ENCODE measurements at regions not wholly inside any gene's neighbourhood (a gene's known extent, or its start where the extent isn't known, plus 50 kb on each side); places are given as distances from the start of the nearest gene placed in this dataset.

GRCh38 chr20:24837781-24838450 lies 111.2 kb upstream of the CST7 start:
- TF ChIP-seq ZFX (IDR thresholded peaks at IDR 0.05) (no peak), CTCF (conservative IDR thresholded peaks at IDR 0.05) (no peak)
- no peak overlapping the region for H3K27ac ChIP-seq

- H3K27ac ChIP-seq: no peak overlapping the region
- no peak for TF ChIP-seq ZFX (IDR thresholded peaks at IDR 0.05)
- no peak for TF ChIP-seq CTCF (conservative IDR thresholded peaks at IDR 0.05)
Observed at GRCh38 chr20:24838546-24839535, 110.2 kb upstream of the CST7 start.

- TF ChIP-seq ZFX (IDR thresholded peaks at IDR 0.05) (no peak), CTCF (conservative IDR thresholded peaks at IDR 0.05) (no peak)
- H3K27ac ChIP-seq: no peak overlapping the region
Observed at GRCh38 chr20:24840121-24840713, 108.9 kb upstream of the CST7 start.

DNA sequence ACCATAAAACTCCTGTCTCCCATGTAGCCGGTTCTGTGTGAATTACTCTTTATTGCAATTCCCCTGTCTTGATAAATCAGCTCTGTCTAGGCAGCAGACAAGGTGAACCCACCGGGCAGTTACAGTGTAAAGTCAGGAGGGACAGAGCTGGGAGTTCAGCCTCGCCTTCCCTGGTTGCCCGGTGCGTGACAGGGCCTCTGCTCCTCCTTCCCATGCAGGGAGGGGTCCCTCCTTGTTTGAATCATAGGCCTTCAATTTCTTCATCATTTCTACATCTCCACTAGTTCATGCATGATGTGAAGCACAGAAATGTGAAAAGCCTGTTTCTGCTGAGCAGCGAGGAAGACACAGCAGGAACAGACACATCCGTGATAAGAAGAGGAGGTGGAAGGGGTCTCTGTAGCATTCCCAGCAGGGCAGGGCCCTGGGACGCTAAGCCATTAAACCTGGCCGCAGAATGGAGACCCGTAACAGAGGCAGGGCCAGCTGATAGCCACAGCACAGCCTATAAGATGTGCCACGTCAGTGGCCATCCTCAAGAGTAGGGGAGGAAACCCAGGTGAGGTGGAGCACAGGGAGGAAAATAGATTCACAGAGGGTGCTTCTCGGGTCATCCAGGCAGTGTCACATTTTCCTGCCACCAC lies 106.7 kb upstream of the CST7 start:
- no peak overlapping the region for H3K27ac ChIP-seq

DNA sequence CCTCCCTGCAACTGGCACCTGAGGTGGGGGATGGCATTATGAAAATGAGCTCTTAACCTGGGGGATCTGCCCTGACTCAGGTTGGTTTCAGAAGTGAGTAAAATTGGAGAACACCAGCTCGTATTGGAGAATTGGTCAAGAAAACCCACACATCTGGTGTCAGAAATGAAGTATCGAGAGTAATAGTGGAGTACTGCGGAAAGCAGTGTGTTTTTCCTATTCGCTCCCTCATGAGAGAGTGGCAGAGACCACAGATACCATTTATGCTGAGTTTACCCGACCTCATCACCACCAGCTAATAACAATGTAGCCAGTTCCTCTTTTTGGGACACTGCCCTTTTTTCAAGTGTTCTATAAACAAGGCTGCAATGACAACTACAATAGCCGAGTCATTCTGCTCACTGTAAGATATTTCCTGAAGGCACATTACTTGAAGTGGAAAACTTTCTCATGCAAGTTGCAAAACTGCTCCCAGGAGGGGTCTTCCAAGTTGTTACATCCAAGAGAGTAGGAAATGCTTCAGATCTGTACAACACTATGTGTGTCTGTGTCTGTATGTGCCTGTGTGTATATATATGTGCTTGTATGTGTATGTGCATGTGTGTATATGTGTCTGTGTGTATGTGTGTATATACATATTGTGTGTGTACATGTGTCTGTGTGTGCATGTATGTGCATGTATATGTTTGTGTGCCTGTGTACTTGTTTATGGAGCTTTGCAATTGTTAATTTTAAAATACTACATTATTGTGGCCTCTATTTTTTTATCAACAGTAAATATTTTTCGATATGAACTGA lies 106.0 kb upstream of the CST7 start:
- no peak overlapping the region for H3K27ac ChIP-seq
- TF ChIP-seq ZFX (IDR thresholded peaks at IDR 0.05): no peak

More for the DNA sequence above, 106.7 kb upstream of the CST7 start:
- TF ChIP-seq CTCF (conservative IDR thresholded peaks at IDR 0.05): no peak
- no peak for TF ChIP-seq ZFX (IDR thresholded peaks at IDR 0.05)

- H3K27ac ChIP-seq: no peak overlapping the region
- TF ChIP-seq ZFX (IDR thresholded peaks at IDR 0.05) (no peak), CTCF (conservative IDR thresholded peaks at IDR 0.05) (no peak)
Observed at GRCh38 chr20:24850176-24850575, 98.9 kb upstream of the CST7 start.

All from C4-2B (cell line).